Stomach (tissue), 8 donors: ENCODE measurements at regions not wholly inside any gene's neighbourhood (a gene's known extent, or its start where the extent isn't known, plus 50 kb on each side); places are given as distances from the start of the nearest gene placed in this dataset.

Experiments
- DNase-seq, 2 donors: peaks; one replicate each; pipeline versions ENCODE4 v3.0.0 to v3.0.0-alpha.2; 2013 to 2019
- H3K27ac ChIP-seq, 5 donors: fragments of 200-600 bp in 4 of 5; sonication (generic) in 4 of 5; one replicate each; pipeline ENCODE4 v1.5.1; 2013 to 2019; ENCODE audit warnings: mild to moderate bottlenecking in 1 of 5, moderate library complexity in 1 of 5
- H3K27me3 ChIP-seq, 3 donors: fragments of 200-600 bp; sonication (generic); one replicate each; pipeline ENCODE4 v1.5.1; 2017 to 2019; ENCODE audit warnings: mixed run types in 1 of 3
- H3K36me3 ChIP-seq, 4 donors: fragments of 200-600 bp; sonication (generic); 1 replicate in 3 of 4; 2 replicates in 1 of 4; pipeline ENCODE4 v1.5.1; 2016 to 2019
- H3K4me1 ChIP-seq, 4 donors: fragments of 200-600 bp; sonication (generic); one replicate each; pipeline ENCODE4 v1.5.1; 2016 to 2019
- H3K4me3 ChIP-seq, 4 donors: fragments of 200-600 bp; sonication (generic) in 3 of 4; one replicate each; pipeline ENCODE4 v1.5.1; 2016 to 2019; ENCODE audit warnings: mild to moderate bottlenecking in 1 of 4
- H3K9me3 ChIP-seq, 4 donors: fragments of 200-600 bp; sonication (generic); one replicate each; pipeline ENCODE4 v1.5.1; 2016 to 2019
- CTCF ChIP-seq, 7 experiments: fragments of 450-650 bp in 4 of 7; fragments of 200-600 bp in 3 of 7; sonication (generic) in 3 of 7; IDR thresholded peaks; one replicate each; pipeline ENCODE4 v1.5.1; 2016 to 2019; ENCODE audit warnings: antibody characterized with exemption in 7 of 7, control low read depth in 2 of 7, mild to moderate bottlenecking in 1 of 7
- EP300 ChIP-seq: sonication (generic); formaldehyde crosslinking; IDR thresholded peaks from one replicate; pipeline ENCODE4 v1.6.1; 2017; ENCODE audit warnings: antibody characterized with exemption
- POLR2A ChIP-seq, 4 donors: fragments of 450-650 bp; IDR thresholded peaks; one replicate each; pipeline ENCODE4 v1.6.1; 2016; ENCODE audit warnings: antibody characterized with exemption in 4 of 4, control low read depth in 2 of 4, mild to moderate bottlenecking in 1 of 4, moderate library complexity in 1 of 4
- POLR2AphosphoS5 ChIP-seq, 3 donors: sonication (generic); formaldehyde crosslinking; IDR thresholded peaks; one replicate each; pipeline ENCODE4 v1.6.1; 2016; ENCODE audit warnings: antibody characterized with exemption in 3 of 3
- WGBS, 5 donors: extraction: QIAGEN DNeasy Blood & Tissue Kit in 3 of 5; methylation state at CpG; one replicate each; pipeline versions ENCODE4 v1.1.5 to v1.1.7; 2013 to 2018; 5-methylcytosine and 5-hydroxymethylcytosine counted together
- intact Hi-C: fragments of 100-400 bp; cut with DNase I; formaldehyde crosslinking; loops from one replicate; pipeline ENCODE4 v1.15.1; 2023; ENCODE audit warnings: low total_unique reads
- donor health status: healthy with polysubstance abuse.
- donor health status: Bipolar disorder and iron deficiency.
- donor health status: healthy.

GRCh38 chr3:159447841-159448240 is 540.8 kb upstream of the IL12A start:
- DNase-seq: no peak
- H3K27me3 ChIP-seq: no peaks in the 10 kb centered on the region
- no peak for TF ChIP-seq EP300
- TF ChIP-seq POLR2A (IDR thresholded peaks at IDR 0.05): no peak
- TF ChIP-seq CTCF (IDR thresholded peaks at IDR 0.05): no peak
- no peak for TF ChIP-seq POLR2AphosphoS5 (IDR thresholded peaks at IDR 0.05)
- intact Hi-C loops: no loop called here
- 49 to 74% (median 70%) methylated on average over 3 of the region's 3 CpGs for WGBS, 5 donors
- H3K9me3 ChIP-seq: no peaks in the 10 kb centered on the region
- no peak overlapping the region for H3K4me3 ChIP-seq
- no peaks in the 10 kb centered on the region for H3K36me3 ChIP-seq
- H3K4me1 ChIP-seq: no peaks in the 10 kb centered on the region
- no peak overlapping the region for H3K27ac ChIP-seq

GRCh38 chr3:159448902-159449301 is 539.7 kb upstream of the IL12A start:
- WGBS, 5 donors: 50 to 74% (median 59%) methylated on average over 1 of the region's 1 CpG

GRCh38 chr3:159451067-159451466 is 537.6 kb upstream of the IL12A start:
- intact Hi-C loops: no loop called here
- Histone ChIP-seq H3K9me3 (no peaks in the 10 kb centered on the region), H3K27ac (no peak overlapping the region), H3K4me3 (no peak overlapping the region), H3K36me3 (no peaks in the 10 kb centered on the region), H3K27me3 (no peaks in the 10 kb centered on the region), H3K4me1 (no peaks in the 10 kb centered on the region)
- TF ChIP-seq POLR2A (IDR thresholded peaks at IDR 0.05) (no peak), POLR2AphosphoS5 (IDR thresholded peaks at IDR 0.05) (no peak), CTCF (IDR thresholded peaks at IDR 0.05) (no peak), EP300 (no peak)
- DNase-seq: no peak
- WGBS, 5 donors: 69 to 76% (median 76%) methylated on average over 3 of the region's 3 CpGs

More at GRCh38 chr3:159448902-159449301, 539.7 kb upstream of the IL12A start:
- no peak for DNase-seq
- no peaks in the 10 kb centered on the region for H3K4me1 ChIP-seq
- no peaks in the 10 kb centered on the region for H3K9me3 ChIP-seq
- intact Hi-C loops: no loop called here
- H3K4me3 ChIP-seq: no peak overlapping the region
- H3K36me3 ChIP-seq: no peaks in the 10 kb centered on the region
- TF ChIP-seq POLR2AphosphoS5 (IDR thresholded peaks at IDR 0.05): no peak
- H3K27ac ChIP-seq: no peak overlapping the region
- no peaks in the 10 kb centered on the region for H3K27me3 ChIP-seq

GRCh38 chr3:159451482-159451881 is 537.2 kb upstream of the IL12A start:
- intact Hi-C loops: no loop called here
- Histone ChIP-seq H3K4me3 (no peak overlapping the region), H3K27ac (no peak overlapping the region), H3K4me1 (no peaks in the 10 kb centered on the region), H3K36me3 (no peaks in the 10 kb centered on the region), H3K9me3 (no peaks in the 10 kb centered on the region), H3K27me3 (no peaks in the 10 kb centered on the region)
- 45 to 69% (median 61%) methylated on average over 1 of the region's 1 CpG for WGBS, 5 donors
- no peak for TF ChIP-seq CTCF (IDR thresholded peaks at IDR 0.05)
- TF ChIP-seq POLR2AphosphoS5 (IDR thresholded peaks at IDR 0.05): no peak
- TF ChIP-seq EP300: no peak
- no peak for TF ChIP-seq POLR2A (IDR thresholded peaks at IDR 0.05)
- no peak for DNase-seq

GRCh38 chr3:159453036-159453435 is 535.6 kb upstream of the IL12A start:
- no peak for DNase-seq
- no peak overlapping the region for H3K27ac ChIP-seq
- TF ChIP-seq CTCF (IDR thresholded peaks at IDR 0.05) (no peak), POLR2A (IDR thresholded peaks at IDR 0.05) (no peak)
- H3K9me3 ChIP-seq: no peaks in the 10 kb centered on the region
- intact Hi-C loops: no loop called here
- H3K4me1 ChIP-seq: no peaks in the 10 kb centered on the region
- H3K36me3 ChIP-seq: no peaks in the 10 kb centered on the region
- WGBS, 5 donors: 79 to 90% (median 86%) methylated on average over 5 of the region's 5 CpGs
- H3K27me3 ChIP-seq: no peaks in the 10 kb centered on the region
- no peak overlapping the region for H3K4me3 ChIP-seq
